ENCODE measurements at regions not wholly inside any gene's neighbourhood (a gene's known extent, or its start where the extent isn't known, plus 50 kb on each side); places are given as distances from the start of the nearest gene placed in this dataset.

GRCh38 chr5:15365070-15365469 lies 134.9 kb upstream of the FBXL7 start:
- Histone ChIP-seq H3K27me3 (replicated peaks in 1 of 2; ENCODE audit: control insufficient read depth in 2 of 2, insufficient read depth in 2 of 2, low read length in 1 of 2) (no peaks in the 10 kb centered on the region), H3K4me2 (ENCODE audit: control insufficient read depth, insufficient read depth) (no peak overlapping the region), H4K20me1 (ENCODE audit: control insufficient read depth, insufficient read depth) (no peaks in the 10 kb centered on the region), H3K9me3 (replicated peaks; ENCODE audit: control insufficient read depth, insufficient read depth, low read length) (no peaks in the 10 kb centered on the region), H2AFZ (ENCODE audit: control insufficient read depth, low read depth, low read length) (no peak overlapping the region), H3K27ac (ENCODE audit: control insufficient read depth, insufficient read depth) (no peak overlapping the region), H3K4me1 (ENCODE audit: control insufficient read depth, insufficient read depth, low read length) (no peaks in the 10 kb centered on the region), H3K9ac (ENCODE audit: control insufficient read depth, insufficient read depth, low read length) (no peak overlapping the region), H3K4me3 (no peak overlapping the region), H3K79me2 (ENCODE audit: control insufficient read depth, insufficient read depth, low read length) (no peaks in the 10 kb centered on the region), H3K36me3 (ENCODE audit: control insufficient read depth in 2 of 2, insufficient read depth in 2 of 2, low read length in 1 of 2) (no peaks in the 10 kb centered on the region)
- intact Hi-C loops (cut with micrococcal nuclease; ENCODE audit: unreplicated experiment) (no loop called here), in situ Hi-C loops (cut with MboI) (no loop called here)
- CTCF ChIA-PET: interaction anchor here (1.0 kb wide), 1 partner anchor 10 kb away, joined by 4 read pairs; no protein-coding TSS in a partner anchor
- SMC1A ChIA-PET (ENCODE audit: uncharacterized antibody, unreplicated experiment): no interaction called here
- no TSS peak for BruUV-seq (replicated peaks)
- FAIRE-seq: no peak
- TF ChIP-seq, protein P1, sequence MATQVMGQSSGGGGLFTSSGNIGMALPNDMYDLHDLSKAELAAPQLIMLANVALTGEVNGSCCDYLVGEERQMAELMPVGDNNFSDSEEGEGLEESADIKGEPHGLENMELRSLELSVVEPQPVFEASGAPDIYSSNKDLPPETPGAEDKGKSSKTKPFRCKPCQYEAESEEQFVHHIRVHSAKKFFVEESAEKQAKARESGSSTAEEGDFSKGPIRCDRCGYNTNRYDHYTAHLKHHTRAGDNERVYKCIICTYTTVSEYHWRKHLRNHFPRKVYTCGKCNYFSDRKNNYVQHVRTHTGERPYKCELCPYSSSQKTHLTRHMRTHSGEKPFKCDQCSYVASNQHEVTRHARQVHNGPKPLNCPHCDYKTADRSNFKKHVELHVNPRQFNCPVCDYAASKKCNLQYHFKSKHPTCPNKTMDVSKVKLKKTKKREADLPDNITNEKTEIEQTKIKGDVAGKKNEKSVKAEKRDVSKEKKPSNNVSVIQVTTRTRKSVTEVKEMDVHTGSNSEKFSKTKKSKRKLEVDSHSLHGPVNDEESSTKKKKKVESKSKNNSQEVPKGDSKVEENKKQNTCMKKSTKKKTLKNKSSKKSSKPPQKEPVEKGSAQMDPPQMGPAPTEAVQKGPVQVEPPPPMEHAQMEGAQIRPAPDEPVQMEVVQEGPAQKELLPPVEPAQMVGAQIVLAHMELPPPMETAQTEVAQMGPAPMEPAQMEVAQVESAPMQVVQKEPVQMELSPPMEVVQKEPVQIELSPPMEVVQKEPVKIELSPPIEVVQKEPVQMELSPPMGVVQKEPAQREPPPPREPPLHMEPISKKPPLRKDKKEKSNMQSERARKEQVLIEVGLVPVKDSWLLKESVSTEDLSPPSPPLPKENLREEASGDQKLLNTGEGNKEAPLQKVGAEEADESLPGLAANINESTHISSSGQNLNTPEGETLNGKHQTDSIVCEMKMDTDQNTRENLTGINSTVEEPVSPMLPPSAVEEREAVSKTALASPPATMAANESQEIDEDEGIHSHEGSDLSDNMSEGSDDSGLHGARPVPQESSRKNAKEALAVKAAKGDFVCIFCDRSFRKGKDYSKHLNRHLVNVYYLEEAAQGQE (IDR thresholded peaks at IDR 0.05; ENCODE audit: low read depth, low read length): no peak
- TF ChIP-seq ZNF207 (IDR thresholded peaks at IDR 0.05; ENCODE audit: borderline replicate concordance): no peak
- no peak for TF ChIP-seq POLR2A (IDR thresholded peaks at IDR 0.05; ENCODE audit: low read depth, low read length)
- no peak for TF ChIP-seq NR2F1 (conservative IDR thresholded peaks at IDR 0.05)
- TF ChIP-seq SREBF2 (IDR thresholded peaks at IDR 0.05; ENCODE audit: low read length): no peak
- no peak for TF ChIP-seq EZH2 (IDR thresholded peaks at IDR 0.05; ENCODE audit: borderline replicate concordance, control insufficient read depth, low read depth, low read length)
- TF ChIP-seq, protein P2, sequence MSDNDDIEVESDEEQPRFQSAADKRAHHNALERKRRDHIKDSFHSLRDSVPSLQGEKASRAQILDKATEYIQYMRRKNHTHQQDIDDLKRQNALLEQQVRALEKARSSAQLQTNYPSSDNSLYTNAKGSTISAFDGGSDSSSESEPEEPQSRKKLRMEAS (IDR thresholded peaks at IDR 0.05; ENCODE audit: low read depth, low read length): no peak
- TF ChIP-seq GATAD2B (conservative IDR thresholded peaks at IDR 0.05; ENCODE audit: low read depth): no peak
- no peak for TF ChIP-seq MEF2B (IDR thresholded peaks at IDR 0.05; ENCODE audit: partially characterized antibody, poor library complexity, severe bottlenecking)
- no peak for TF ChIP-seq NBN (IDR thresholded peaks at IDR 0.05)
- no peak for TF ChIP-seq KAT2A (conservative IDR thresholded peaks at IDR 0.05; ENCODE audit: control insufficient read depth, low read depth, low read length)
- TF ChIP-seq DPF2 (IDR thresholded peaks at IDR 0.05): no peak
- no peak for TF ChIP-seq CBX5 (IDR thresholded peaks at IDR 0.05; ENCODE audit: low read depth)
- TF ChIP-seq CHD1 (IDR thresholded peaks at IDR 0.05; ENCODE audit: low read depth, low read length): no peak
- TF ChIP-seq CTCF (IDR thresholded peaks at IDR 0.05 in 2 of 3, conservative IDR thresholded peaks at IDR 0.05 in 1 of 3; ENCODE audit: control insufficient read depth in 2 of 3, extremely low read depth in 1 of 3, insufficient read depth in 1 of 3, low read depth in 3 of 3, low read length in 3 of 3): no peak
- no peak for TF ChIP-seq MXI1 (IDR thresholded peaks at IDR 0.05; ENCODE audit: low read depth, low read length)
- ATAC-seq: no peak
- RAD21 ChIA-PET (ENCODE audit: unreplicated experiment): no interaction called here
- DNase-seq (ENCODE audit: low read depth, low spot score): no peak
- POLR2A ChIA-PET: no interaction called here
